RWPE2 (cell line): ENCODE measurements at regions not wholly inside any gene's neighbourhood (a gene's known extent, or its start where the extent isn't known, plus 50 kb on each side); places are given as distances from the start of the nearest gene placed in this dataset.

Source experiments
- ATAC-seq: fragments of 200-7000 bp; cut with Tn5 transposase; 3 replicates; pipeline ENCODE4 v1.9.1; 2021; ENCODE audit warnings: low read depth
- DNase-seq: peaks from one replicate; pipeline ENCODE4 v3.0.0-alpha.2; 2020; ENCODE audit warnings: low spot score
- H3K27ac ChIP-seq: fragments of 450-650 bp; 2 replicates; pipeline ENCODE4 v1.5.1; 2017; ENCODE audit warnings: mild to moderate bottlenecking; ENCODE audit not compliant: poor library complexity, severe bottlenecking
- H3K27me3 ChIP-seq: fragments of 250-450 bp; sonication (Bioruptor Pico); 2 replicates; pipeline ENCODE4 v1.5.1; 2021; ENCODE audit warnings: mild to moderate bottlenecking, moderate library complexity; ENCODE audit not compliant: insufficient read depth, poor library complexity, severe bottlenecking
- H3K36me3 ChIP-seq: fragments of 250-450 bp; sonication (Bioruptor Pico); 2 replicates; pipeline ENCODE4 v1.5.1; 2020; ENCODE audit warnings: low read depth, mild to moderate bottlenecking, moderate library complexity
- H3K4me1 ChIP-seq: fragments of 250-450 bp; sonication (Bioruptor Pico); 2 replicates; pipeline ENCODE4 v1.5.1; 2021; ENCODE audit warnings: mild to moderate bottlenecking, moderate library complexity; ENCODE audit not compliant: insufficient read depth, poor library complexity, severe bottlenecking
- H3K4me3 ChIP-seq: fragments of 250-450 bp; sonication (Bioruptor Pico); 2 replicates; pipeline ENCODE4 v1.5.1; 2021; ENCODE audit warnings: mild to moderate bottlenecking, moderate library complexity; ENCODE audit not compliant: severe bottlenecking
- H3K9me3 ChIP-seq: fragments of 250-450 bp; sonication (Bioruptor Pico); 2 replicates; pipeline ENCODE4 v1.5.1; 2021; ENCODE audit warnings: mild to moderate bottlenecking, moderate library complexity; ENCODE audit not compliant: severe bottlenecking
- TF ChIP-seq, protein P1 (sequence below): fragments of 450-650 bp; IDR thresholded peaks from one replicate; pipeline ENCODE4 v1.5.1; 2017; ENCODE audit warnings: mild to moderate bottlenecking, moderate library complexity; ENCODE audit not compliant: poor library complexity, severe bottlenecking

DNA sequence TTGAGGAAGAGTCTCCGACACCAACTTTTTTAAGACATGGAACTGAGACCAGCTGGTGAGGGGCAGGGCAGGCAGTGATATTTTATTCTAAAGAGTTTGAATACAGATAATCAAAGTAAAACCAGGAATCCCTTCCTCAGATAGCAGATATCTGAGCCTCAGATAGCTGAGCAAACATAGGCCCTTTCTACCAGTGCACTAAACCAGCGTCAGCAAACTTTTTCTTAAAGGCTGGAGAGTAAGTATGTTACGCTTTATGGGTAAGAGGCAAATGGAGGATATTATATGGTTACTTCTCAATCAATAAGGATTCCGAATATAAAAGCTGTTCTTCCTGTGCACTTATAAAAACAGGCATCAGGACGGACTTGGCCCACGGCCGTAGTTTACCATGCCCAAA is 73.9 kb downstream of the WNT5A start:
- no peak for DNase-seq

DNA sequence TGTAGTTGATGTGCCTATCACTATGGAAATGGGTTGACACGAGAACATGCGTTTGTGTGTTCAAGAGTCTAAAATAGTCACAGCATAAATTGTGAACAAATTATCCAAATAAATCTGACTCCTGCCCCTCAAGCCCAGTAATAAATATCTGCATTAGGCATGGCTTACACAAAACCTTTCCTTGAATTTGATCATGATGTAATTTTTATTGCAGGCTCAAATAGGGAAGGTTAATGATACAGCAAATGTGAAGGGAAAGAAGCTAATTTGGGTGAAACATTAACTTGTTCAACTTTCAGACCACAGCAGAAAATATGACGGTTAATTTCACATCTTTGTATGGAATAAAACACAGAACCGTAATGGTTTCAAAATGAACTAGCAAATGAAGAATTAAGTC is 74.6 kb downstream of the WNT5A start:
- Histone ChIP-seq H3K27ac (no peak overlapping the region), H3K4me3 (no peak overlapping the region), H3K4me1 (peaks cover 18% of the 10 kb centered on the region), H3K27me3 (no peaks in the 10 kb centered on the region), H3K9me3 (no peaks in the 10 kb centered on the region), H3K36me3 (no peaks in the 10 kb centered on the region)
- no peak for ATAC-seq
- no peak for DNase-seq
- TF ChIP-seq, protein P1, sequence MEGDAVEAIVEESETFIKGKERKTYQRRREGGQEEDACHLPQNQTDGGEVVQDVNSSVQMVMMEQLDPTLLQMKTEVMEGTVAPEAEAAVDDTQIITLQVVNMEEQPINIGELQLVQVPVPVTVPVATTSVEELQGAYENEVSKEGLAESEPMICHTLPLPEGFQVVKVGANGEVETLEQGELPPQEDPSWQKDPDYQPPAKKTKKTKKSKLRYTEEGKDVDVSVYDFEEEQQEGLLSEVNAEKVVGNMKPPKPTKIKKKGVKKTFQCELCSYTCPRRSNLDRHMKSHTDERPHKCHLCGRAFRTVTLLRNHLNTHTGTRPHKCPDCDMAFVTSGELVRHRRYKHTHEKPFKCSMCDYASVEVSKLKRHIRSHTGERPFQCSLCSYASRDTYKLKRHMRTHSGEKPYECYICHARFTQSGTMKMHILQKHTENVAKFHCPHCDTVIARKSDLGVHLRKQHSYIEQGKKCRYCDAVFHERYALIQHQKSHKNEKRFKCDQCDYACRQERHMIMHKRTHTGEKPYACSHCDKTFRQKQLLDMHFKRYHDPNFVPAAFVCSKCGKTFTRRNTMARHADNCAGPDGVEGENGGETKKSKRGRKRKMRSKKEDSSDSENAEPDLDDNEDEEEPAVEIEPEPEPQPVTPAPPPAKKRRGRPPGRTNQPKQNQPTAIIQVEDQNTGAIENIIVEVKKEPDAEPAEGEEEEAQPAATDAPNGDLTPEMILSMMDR, result no peak

More for the DNA sequence above, 73.9 kb downstream of the WNT5A start:
- Histone ChIP-seq H3K4me3 (no peak overlapping the region), H3K27me3 (no peaks in the 10 kb centered on the region), H3K36me3 (no peaks in the 10 kb centered on the region), H3K27ac (no peak overlapping the region), H3K9me3 (no peaks in the 10 kb centered on the region), H3K4me1 (peaks cover 18% of the 10 kb centered on the region)
- no peak for ATAC-seq
- TF ChIP-seq, protein P1, result no peak

DNA sequence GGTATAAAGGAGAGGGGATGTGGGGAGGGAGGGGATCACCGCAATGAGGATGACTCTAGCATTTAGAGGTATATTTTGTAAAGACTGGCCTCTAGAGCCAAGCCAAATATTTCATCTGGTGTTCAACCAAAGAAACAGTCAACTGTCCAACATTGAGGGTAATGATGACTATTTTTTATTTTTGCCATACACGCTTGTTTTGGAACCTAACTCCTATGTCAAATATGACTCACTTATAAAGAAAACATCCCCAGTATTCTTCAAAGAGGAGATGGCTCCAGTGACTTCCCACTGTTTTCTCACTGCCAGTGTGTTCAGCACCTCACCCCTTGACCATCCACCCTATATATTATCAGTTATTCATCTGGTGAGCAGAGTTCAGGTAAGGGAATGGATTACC is 77.3 kb downstream of the WNT5A start:
- no peaks in the 10 kb centered on the region for H3K36me3 ChIP-seq
- TF ChIP-seq, protein P1, result no peak

DNA sequence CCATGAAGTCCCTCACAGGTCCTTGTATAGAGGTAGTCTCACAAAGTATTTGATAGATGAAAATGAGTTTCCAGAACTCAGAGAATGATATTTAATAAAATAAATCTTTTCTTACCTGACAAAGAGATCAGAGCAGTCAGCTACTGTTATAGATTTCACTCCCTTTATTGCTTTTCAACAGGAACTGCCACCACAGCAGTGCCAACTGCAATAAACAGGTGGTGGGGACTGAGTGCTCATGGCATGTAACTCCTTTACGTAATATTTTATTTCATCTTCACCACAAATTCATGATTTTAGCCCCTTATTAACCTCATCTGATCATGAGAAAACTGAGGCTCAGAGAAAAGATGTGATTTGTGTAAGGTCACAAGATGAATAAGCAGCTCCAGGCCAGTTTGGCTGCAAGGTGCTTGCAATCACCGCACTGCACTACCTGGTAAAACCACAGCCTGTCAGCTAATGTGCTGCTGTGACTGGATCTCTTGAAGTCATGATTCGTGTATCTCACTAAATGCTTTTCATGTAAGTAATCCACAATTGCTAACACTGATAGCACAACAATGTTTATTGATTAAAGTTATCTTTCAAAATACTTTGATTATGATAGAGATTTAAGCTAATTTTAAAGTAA is 78.8 kb downstream of the WNT5A start:
- DNase-seq (no peak), ATAC-seq (no peak)
- H3K27ac ChIP-seq, result no peak overlapping the region
- no peaks in the 10 kb centered on the region for H3K9me3 ChIP-seq
- no peaks in the 10 kb centered on the region for H3K36me3 ChIP-seq
- no peaks in the 10 kb centered on the region for H3K27me3 ChIP-seq
- no peaks in the 10 kb centered on the region for H3K4me1 ChIP-seq
- TF ChIP-seq, protein P1, result no peak
- no peak overlapping the region for H3K4me3 ChIP-seq

More for the DNA sequence above, 77.3 kb downstream of the WNT5A start:
- no peaks in the 10 kb centered on the region for H3K9me3 ChIP-seq
- ATAC-seq (no peak), DNase-seq (no peak)
- H3K27ac ChIP-seq, result no peak overlapping the region
- no peak overlapping the region for H3K4me3 ChIP-seq
- no peaks in the 10 kb centered on the region for H3K4me1 ChIP-seq
- no peaks in the 10 kb centered on the region for H3K27me3 ChIP-seq

DNA sequence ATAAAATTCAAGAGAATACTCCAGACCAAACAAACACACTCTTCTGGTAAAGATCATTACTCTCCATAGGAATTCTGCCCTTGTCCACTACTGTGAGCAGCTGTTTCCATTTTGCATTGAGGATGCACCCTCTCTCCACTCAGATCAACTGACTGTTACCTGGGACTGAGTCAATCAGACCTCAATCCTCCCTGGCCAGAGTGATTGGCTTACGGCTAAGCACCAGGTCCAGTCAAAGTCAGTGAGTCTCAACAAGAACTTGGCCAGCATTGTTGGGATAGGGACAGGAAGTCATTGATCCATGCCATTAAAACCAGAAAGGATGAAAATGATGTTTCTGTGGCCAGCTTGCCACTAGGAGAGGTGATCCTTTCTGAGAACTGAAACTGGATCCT is 79.7 kb downstream of the WNT5A start:
- DNase-seq, result no peak
- ATAC-seq, result no peak
- TF ChIP-seq, protein P1, result no peak

More for the DNA sequence above, 79.7 kb downstream of the WNT5A start:
- Histone ChIP-seq H3K27me3 (no peaks in the 10 kb centered on the region), H3K36me3 (no peaks in the 10 kb centered on the region), H3K9me3 (no peaks in the 10 kb centered on the region), H3K27ac (peak overlapping the region; percentile 34), H3K4me1 (no peaks in the 10 kb centered on the region), H3K4me3 (no peak overlapping the region)
